GM12878 (cell line): ENCODE measurements at regions not wholly inside any gene's neighbourhood (a gene's known extent, or its start where the extent isn't known, plus 50 kb on each side); places are given as distances from the start of the nearest gene placed in this dataset.

Experiments
- ATAC-seq: fragments of 200-7000 bp; cut with Tn5 transposase; 3 replicates; pipeline ENCODE4 v1.9.1; 2020; ENCODE audit warnings: mild to moderate bottlenecking, moderate library complexity
- BruUV-seq: library from RNA; stranded (reverse); fragments of 400-500 nt; replicated peaks from 2 replicates; lab custom pipeline; 2021; lab: Mats Ljungman, UMichigan
- CTCF ChIA-PET: fragments of 300-600 bp; sonication (Branson Sonifier 250); formaldehyde crosslinking; extraction: SDS; loops from one replicate; lab custom pipeline; 2021; ENCODE audit warnings: inconsistent platforms; lab: Yijun Ruan, JAX
- POLR2A ChIA-PET: fragments of 350-600 bp; formaldehyde crosslinking; extraction: SDS; loops from one replicate; lab custom pipeline; 2021; ENCODE audit warnings: inconsistent platforms; lab: Charles Lee
- RAD21 ChIA-PET: fragments of 300-600 bp; sonication (Branson Sonifier 250); formaldehyde crosslinking; loops from one replicate; lab custom pipeline; 2023; ENCODE audit warnings: antibody characterized with exemption; ENCODE audit not compliant: unreplicated experiment; lab: Charles Lee
- SMC1A ChIA-PET: fragments of 300-600 bp; sonication (Branson Sonifier 250); formaldehyde crosslinking; loops from one replicate; lab custom pipeline; 2023; ENCODE audit not compliant: unreplicated experiment, uncharacterized antibody; lab: Charles Lee
- DNase-seq: peaks from one replicate; pipeline ENCODE4 v3.0.0-alpha.2; 2011; ENCODE audit warnings: low read depth, low spot score
- FAIRE-seq: peaks from 3 replicates; lab custom pipeline; 2011; peaks lifted over from hg19 to GRCh38; lab: Jason Lieb, UNC
- H2AFZ ChIP-seq: 2 replicates; pipeline ENCODE4 v1.6.0; 2011; ENCODE audit warnings: low read depth, low read length, control low read depth; ENCODE audit not compliant: control insufficient read depth
- H3K27ac ChIP-seq: 2 replicates; pipeline ENCODE4 v1.5.1; 2011; ENCODE audit warnings: control low read depth; ENCODE audit not compliant: control insufficient read depth, insufficient read depth
- H3K27me3 ChIP-seq, 2 experiments: replicated peaks in 1 of 2; 2 replicates each; pipeline versions ENCODE4 v1.6.0 to v1.6.1; 2011; ENCODE audit warnings: low read length in 1 of 2; ENCODE audit not compliant: control insufficient read depth in 2 of 2, insufficient read depth in 2 of 2
- H3K36me3 ChIP-seq, 2 experiments: 2 replicates each; pipeline ENCODE4 v1.5.1; 2011; ENCODE audit warnings: low read length in 1 of 2; ENCODE audit not compliant: control insufficient read depth in 2 of 2, insufficient read depth in 2 of 2
- H3K4me1 ChIP-seq: 2 replicates; pipeline ENCODE4 v1.6.1; 2011; ENCODE audit warnings: mild to moderate bottlenecking, low read length, moderate library complexity, mixed read lengths; ENCODE audit not compliant: control insufficient read depth, insufficient read depth
- H3K4me2 ChIP-seq: 2 replicates; pipeline ENCODE4 v1.6.0; 2011; ENCODE audit warnings: control low read depth; ENCODE audit not compliant: control insufficient read depth, insufficient read depth
- H3K4me3 ChIP-seq: fragments of 200-600 bp; sonication (generic); 2 replicates; pipeline ENCODE4 v1.5.1; 2016
- H3K79me2 ChIP-seq: 2 replicates; pipeline ENCODE4 v1.6.0; 2011; ENCODE audit warnings: low read length; ENCODE audit not compliant: control insufficient read depth, insufficient read depth
- H3K9ac ChIP-seq: 2 replicates; pipeline ENCODE4 v1.8.0; 2011; ENCODE audit warnings: low read length, control low read depth, mixed read lengths; ENCODE audit not compliant: control insufficient read depth, insufficient read depth
- H3K9me3 ChIP-seq: replicated peaks from 3 replicates; pipeline ENCODE4 v1.5.1; 2011; ENCODE audit warnings: mild to moderate bottlenecking, low read length; ENCODE audit not compliant: control insufficient read depth, insufficient read depth
- H4K20me1 ChIP-seq: 2 replicates; pipeline ENCODE4 v1.6.0; 2011; ENCODE audit not compliant: control insufficient read depth, insufficient read depth
- BRCA1 ChIP-seq: IDR thresholded peaks from 2 replicates; pipeline ENCODE4 v1.6.1; 2011; ENCODE audit warnings: low read depth, low read length, improper control_type of control experiment
- CREM ChIP-seq: IDR thresholded peaks from 2 replicates; pipeline ENCODE4 v1.6.1; 2014; ENCODE audit warnings: antibody characterized with exemption, low read depth
- CUX1 ChIP-seq: IDR thresholded peaks from 2 replicates; pipeline ENCODE4 v1.6.1; 2012; ENCODE audit warnings: improper control_type of control experiment, low read depth, low read length; ENCODE audit not compliant: insufficient replicate concordance
- JUND ChIP-seq: IDR thresholded peaks from 2 replicates; pipeline ENCODE4 v1.6.1; 2012; ENCODE audit warnings: low read depth, mild to moderate bottlenecking, low read length, improper control_type of control experiment, moderate library complexity
- MEF2A ChIP-seq: IDR thresholded peaks from 2 replicates; pipeline ENCODE4 v1.6.1; 2011; ENCODE audit warnings: low read depth, mild to moderate bottlenecking, low read length, moderate library complexity; ENCODE audit not compliant: insufficient read depth
- POLR2A ChIP-seq: IDR thresholded peaks from 2 replicates; pipeline ENCODE4 v1.6.1; 2011; ENCODE audit warnings: low read depth, mild to moderate bottlenecking, low read length
- RCOR1 ChIP-seq: conservative IDR thresholded peaks from 2 replicates; pipeline ENCODE4 v1.6.1; 2012; ENCODE audit warnings: low read depth, low read length, improper control_type of control experiment
- WRNIP1 ChIP-seq: IDR thresholded peaks from 2 replicates; pipeline ENCODE4 v1.6.1; 2011; ENCODE audit warnings: low read depth, low read length, improper control_type of control experiment, borderline replicate concordance
- ZNF24 ChIP-seq: fragments of 450-650 bp; IDR thresholded peaks from 2 replicates; pipeline ENCODE4 v1.6.1; 2017; ENCODE audit warnings: antibody characterized with exemption, mild to moderate bottlenecking
- ZNF622 ChIP-seq: fragments of 450-650 bp; IDR thresholded peaks from 2 replicates; pipeline ENCODE4 v1.6.1; 2017; ENCODE audit warnings: mild to moderate bottlenecking, inconsistent platforms
- WGBS: methylation state at CpG from one replicate; pipeline ENCODE4 v1.1.6; 2016; ENCODE audit warnings: low lambda C conversion rate; ENCODE audit not compliant: insufficient replicate concordance, insufficient coverage; ENCODE audit errors: missing lambda C conversion rate; 5-methylcytosine and 5-hydroxymethylcytosine counted together
- in situ Hi-C: fragments of 300-500 bp; cut with MboI; formaldehyde crosslinking; loops from 9 replicates; pipeline ENCODE4 v1.14.3; 2018; ENCODE audit warnings: mixed read lengths
- intact Hi-C: fragments of 100-400 bp; cut with micrococcal nuclease; formaldehyde crosslinking; loops from one replicate; pipeline ENCODE4 v1.14.2; 2022; ENCODE audit not compliant: unreplicated experiment

DNA sequence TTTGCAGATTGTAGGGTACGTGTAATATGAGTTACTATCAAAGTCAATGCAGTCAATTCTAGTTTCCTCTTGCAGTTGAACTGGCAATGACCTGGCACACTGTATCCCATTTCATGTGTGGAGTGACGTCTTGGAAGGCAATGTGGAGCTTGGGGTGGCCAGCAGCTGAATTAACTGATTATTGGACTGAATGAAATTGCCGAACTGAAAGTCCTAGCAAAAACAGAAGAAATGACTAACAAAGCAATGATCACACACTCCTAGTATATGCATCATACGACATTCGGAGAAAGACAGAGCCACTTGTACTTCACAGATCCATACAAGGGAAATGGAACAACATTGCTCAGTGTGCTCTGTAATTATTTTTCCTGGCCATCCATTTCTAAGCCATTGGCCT lies 259.1 kb upstream of the DAPK1 start:
- SMC1A ChIA-PET, result no interaction called here
- H3K27me3 ChIP-seq, result no peaks in the 10 kb centered on the region; a peak in 1 of 4 replicates
- no peak overlapping the region for H3K4me2 ChIP-seq
- H3K36me3 ChIP-seq, result no peaks in the 10 kb centered on the region
- H3K9ac ChIP-seq, result no peak overlapping the region
- POLR2A ChIA-PET, result no interaction called here
- DNase-seq (no peak), FAIRE-seq (no peak), ATAC-seq (no peak)
- H3K4me1 ChIP-seq, result no peaks in the 10 kb centered on the region
- no peaks in the 10 kb centered on the region for H4K20me1 ChIP-seq
- no peaks in the 10 kb centered on the region for H3K79me2 ChIP-seq
- H2AFZ ChIP-seq, result no peak overlapping the region
- BruUV-seq, result no TSS peak
- no peaks in the 10 kb centered on the region for H3K9me3 ChIP-seq
- intact Hi-C loops (no loop called here), in situ Hi-C loops (no loop called here)
- no peak overlapping the region for H3K27ac ChIP-seq
- CTCF ChIA-PET, result no interaction called here
- 26% methylated on average over 5 of the region's 5 CpGs for WGBS
- no peak overlapping the region for H3K4me3 ChIP-seq
- RAD21 ChIA-PET, result no interaction called here
- TF ChIP-seq CUX1, result no peak
- TF ChIP-seq BRCA1, result no peak
- TF ChIP-seq POLR2A, result no peak
- TF ChIP-seq WRNIP1, result no peak
- no peak for TF ChIP-seq ZNF24
- no peak for TF ChIP-seq MEF2A
- no peak for TF ChIP-seq ZNF622
- no peak for TF ChIP-seq JUND
- TF ChIP-seq RCOR1, result no peak
- TF ChIP-seq CREM, result no peak
- TF ChIP-seq, all 136 proteins: peak for 0
